ENCODE measurements at regions not wholly inside any gene's neighbourhood (a gene's known extent, or its start where the extent isn't known, plus 50 kb on each side); places are given as distances from the start of the nearest gene placed in this dataset.
"Not testable (repeated sequence)": the region's sequence is repeated elsewhere in the genome, so short reads cannot be mapped to it uniquely, and the experiment has no call there.

DNA sequence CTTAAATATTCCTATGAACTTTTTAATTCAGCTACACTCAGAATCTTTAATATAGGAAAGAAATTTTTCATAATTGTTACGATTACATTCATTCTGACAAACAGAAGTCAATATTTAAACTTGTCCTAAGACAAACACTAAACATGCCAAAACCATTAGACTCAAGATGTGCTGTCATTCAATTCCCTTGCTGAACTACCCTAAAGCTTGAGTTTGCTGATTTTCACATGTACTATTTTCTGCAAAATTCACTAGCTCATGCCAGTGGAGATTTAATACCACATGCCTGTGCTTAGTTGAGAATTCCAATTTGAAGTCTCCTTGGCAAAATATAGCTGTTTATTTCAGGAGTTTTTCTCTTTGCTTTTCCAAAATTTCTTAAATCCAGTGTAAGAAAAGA, 448.0 kb downstream of the COL12A1 start:
- no peak for DNase-seq

DNA sequence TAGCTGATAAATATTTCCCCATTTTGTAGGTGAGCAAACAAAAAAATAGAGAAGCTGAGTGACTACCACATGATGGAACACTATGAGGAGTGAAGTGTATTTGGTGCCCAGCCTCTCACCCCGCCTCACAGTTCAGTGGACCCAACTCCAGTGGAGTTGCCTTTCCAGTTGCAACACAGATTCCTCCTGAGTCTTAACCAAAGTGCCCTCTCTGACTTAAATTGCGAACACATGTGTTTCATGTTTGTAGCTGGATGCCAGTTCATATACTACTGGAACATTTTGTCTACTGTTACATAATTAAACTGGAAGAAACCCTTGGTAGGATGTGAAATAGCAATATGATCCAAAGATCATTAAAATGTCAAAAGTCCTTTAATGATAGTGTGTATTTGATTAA, 448.9 kb downstream of the COL12A1 start:
- no peak for DNase-seq

DNA sequence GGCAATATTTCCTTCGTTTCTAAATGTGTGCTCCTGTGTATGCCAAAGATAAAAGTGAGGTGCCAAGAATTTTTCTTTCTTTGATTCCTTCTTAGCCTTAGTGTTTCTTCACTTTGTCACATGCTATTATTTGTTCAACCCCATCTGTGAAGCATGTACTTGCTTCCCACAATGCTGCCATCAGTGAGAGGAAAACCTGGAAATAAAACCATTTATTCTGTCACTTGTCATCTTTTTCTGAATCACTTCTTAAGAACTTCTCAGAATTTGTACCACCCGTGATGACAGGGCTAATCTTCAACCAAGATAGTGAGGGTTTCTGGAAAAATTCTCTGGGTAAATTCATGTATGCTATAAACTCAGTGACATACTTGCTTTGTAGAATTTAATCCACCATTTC, 450.1 kb downstream of the COL12A1 start:
- DNase-seq: no peak

DNA sequence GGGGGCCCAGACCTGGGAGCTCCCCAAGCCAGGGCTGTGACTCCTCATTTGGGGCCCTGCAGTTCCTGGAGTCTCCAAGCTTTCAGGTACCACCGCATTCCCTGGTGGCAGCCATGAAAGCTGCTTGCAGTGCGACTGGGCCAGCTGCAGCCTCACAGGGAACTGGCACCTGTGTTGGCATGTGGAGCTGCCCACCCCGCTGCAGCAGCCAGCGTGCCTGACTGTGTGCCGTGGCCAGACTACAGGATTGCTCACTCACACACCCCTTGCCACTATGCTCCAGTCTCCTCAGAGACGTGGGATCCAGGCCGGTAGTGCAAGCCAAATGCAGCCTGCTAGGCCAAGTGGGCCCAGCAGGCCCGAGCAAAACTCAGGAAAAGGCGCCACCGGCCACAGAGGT, 450.7 kb downstream of the COL12A1 start:
- no peak for DNase-seq

DNA sequence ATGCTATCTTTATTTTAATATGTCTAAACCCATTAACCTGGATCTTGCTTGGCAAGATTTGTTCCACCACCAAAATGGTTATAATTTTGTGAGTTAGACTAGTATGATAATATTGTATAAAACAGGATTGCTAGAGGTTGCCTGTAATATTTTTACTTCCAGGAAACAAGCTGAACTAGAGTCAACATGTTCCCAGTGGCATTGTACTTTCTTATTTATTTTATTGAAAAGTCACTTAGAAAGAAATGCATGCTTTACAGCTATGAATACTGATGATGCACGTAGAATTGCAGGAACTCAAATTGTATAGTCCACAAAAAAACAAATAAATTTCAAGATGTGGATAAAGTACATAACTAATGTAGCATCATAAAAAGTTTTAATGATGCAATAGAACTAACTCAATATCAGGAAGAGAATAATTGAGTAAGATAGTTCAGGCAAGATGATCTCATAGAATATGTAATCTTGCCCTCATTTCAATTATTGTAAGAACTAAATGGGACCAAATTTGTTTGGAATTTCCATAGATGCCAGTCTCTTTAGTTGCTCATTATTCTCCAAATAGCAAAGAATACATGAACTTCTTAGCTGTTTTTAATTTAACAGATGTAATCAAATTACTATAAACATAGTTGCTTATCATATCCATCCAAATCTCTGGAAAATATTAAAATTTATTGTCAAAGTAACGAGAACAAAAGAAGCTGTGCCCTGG, 451.8 kb downstream of the COL12A1 start:
- DNase-seq: no peak

DNA sequence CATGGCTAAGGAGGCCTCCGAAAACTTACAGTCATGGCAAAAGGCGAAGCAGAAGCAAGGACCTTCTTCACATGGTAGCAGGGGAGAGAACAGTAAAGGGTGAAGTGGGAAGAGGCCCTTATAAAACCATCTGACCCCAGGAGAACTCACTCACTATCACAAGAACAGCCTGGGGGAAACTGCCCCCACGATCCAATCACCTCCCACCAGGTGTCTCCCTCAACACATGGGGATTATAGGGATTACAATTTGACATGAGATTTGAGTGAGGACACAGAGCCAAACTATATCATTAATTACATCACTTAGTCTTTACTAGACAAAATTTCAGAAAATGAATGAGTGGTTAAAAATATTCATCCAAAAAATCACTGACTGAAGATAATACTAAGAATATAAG, 453.6 kb downstream of the COL12A1 start:
- DNase-seq: no peak

DNA sequence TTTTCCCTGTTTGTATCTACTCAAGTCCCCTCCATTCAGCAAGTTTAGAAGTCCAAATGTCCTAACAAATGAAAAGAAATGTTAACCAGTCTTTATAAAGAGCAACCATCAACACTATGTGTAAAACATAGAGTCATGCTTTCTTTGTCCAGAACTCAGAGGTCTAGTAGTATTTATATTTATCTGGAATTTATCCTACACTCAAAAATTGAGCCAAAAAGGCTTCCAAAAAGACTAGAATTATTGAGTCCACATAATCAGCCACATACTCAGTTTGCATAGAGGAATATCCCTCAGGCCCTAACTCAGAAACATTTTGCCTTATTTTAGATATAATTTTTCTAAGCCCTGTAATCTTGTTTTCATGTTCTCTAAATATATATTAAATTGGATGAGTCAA, 455.0 kb downstream of the COL12A1 start:
- no peak for DNase-seq

DNA sequence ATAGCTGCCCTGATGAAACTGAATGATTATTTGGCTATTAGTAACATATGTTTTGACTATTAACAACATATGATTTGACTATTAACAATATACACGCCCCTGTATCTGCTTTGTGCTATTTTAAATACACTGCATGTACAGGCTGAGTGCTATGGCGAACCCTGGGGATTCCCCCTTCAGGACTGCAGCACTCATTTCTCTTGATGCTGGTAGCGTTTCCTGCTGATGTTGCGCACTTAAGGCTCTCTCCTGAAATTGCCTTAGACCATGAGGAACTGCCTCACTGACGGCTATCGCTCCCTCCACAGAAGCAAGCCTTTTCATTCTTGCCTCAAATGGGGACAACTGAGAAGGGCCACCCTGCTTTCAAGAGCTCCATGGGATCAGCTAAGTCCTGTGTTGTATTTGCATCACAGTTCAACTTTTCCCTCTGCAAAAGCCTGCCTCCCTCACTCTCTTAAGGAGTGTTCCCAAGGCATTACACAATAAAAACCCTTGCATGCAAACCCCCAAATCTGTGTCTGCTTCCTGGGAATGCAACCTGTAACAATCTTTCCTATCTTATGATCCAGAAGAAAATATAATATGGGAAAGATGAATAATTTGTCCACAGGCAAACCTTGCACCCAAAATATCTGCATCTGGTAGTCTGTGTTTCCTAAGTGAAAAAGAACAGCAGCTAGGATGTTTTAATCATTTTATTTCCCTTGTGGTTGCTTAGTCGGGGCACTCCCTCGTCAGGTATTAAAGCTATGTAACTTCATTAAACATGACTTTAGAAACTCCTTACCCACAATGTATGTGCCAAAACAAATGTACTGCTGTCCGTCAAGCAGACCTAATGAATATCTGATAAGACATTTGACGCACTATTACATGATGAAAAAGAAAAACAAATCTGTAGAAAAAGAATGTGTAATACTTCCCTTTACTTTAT, 456.4 kb downstream of the COL12A1 start:
- no peak for DNase-seq

DNA sequence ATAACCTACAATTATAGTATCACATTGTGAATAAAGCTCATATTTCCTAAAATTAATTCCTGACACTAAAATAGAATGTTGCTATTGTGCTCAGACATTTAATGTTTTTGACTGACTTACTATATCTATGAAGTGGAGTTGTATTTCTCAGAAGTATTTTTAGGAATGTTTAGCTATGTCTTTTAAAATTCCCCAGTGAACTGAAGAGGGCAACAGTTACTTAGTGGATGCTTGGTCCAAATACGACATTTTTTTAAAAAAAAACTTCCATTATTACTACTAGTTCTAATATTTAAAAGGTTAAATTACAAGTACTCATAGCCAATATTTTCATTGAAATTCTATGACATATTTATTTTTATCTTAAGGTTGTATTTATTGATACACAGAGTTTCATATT, 460.2 kb downstream of the COL12A1 start:
- no peak for DNase-seq

DNA sequence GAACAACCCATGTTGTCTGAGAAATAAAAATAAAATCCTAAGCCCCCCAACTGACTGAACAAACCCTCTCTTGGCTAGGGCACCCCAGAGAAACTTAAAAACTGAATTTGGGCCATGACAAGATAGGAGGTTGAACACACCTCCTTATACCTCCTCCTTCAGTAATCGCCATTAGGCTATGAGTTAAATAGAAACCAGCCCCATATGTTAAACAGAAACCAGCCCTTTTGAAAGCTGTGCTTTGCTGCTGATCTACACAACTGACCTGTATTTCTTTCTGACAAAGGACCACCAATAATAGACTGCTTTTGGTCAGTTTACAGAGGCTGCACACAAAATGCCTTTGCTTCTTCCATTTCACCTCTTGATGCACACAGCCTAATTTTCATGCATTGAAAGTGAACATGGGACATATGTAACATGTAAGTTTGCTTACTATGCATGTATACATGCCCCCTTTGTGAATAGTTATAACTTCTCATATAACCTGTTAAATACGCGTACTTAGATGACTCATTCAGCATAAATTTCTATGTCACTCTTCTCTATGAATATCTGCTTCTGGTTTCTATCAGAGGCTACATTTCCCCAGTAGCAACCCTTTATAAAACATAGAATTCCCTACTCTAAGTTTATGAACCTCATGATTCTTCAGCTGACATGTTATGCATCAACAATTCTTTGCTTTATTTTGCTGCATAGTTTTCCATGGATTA, 462.9 kb downstream of the COL12A1 start:
- no peak for DNase-seq

DNA sequence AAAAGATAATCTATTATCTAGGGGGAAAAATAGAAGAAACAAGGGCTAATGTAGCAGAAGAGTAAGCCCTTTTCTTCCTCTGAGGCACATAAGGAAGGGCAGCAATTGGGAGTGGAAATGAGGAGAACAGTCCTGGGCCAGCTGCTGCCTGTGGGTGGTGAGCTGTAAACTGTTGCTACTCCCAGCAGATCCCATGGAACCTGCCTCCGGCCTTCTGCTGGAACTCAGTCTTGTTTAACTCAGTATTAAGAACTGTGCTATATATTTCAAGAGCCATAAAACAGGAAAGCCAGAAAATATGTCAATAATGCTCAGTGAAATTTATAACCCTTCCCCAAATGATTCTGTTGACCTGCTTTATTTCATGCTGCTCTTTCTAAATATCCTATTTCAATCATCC, 464.2 kb downstream of the COL12A1 start:
- DNase-seq: no peak

DNA sequence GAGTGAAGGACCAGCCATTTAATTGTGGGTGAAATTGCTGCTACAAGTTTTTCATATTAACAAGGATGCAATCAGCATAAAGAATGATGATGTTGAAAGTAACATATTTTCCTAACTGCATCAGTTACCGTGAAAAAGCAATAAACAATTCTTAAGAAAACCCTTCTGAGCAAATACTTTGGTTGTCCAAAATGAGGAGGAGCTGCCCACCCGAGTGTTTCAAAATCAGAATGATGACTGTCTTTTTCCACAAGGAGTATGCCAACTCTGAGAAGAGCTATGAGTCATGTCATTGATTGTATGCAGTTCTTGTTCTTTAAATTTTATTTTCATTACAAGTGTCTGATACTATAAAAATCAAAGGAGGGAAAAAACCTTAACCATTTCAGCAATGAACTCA, 470.5 kb downstream of the COL12A1 start:
- DNase-seq: no peak

DNA sequence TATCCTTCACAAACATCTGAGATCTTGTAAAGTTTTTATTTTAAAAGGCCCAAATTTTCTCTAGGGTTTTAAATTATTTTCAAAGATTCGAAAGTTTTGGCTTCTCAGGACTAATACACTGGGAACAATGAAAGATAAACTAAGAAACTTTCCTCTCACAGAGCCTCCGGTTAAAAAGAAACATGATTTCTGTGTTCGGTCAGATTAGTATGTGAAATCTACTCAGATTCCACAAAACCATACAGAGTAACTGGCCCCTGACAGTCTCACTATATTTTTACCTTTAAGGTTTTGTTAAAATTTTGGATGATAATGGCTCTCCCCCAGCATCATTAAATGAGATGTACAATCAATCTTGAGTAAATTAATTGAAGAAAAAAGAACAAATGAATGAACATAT, 471.0 kb downstream of the COL12A1 start:
- DNase-seq: no peak

DNA sequence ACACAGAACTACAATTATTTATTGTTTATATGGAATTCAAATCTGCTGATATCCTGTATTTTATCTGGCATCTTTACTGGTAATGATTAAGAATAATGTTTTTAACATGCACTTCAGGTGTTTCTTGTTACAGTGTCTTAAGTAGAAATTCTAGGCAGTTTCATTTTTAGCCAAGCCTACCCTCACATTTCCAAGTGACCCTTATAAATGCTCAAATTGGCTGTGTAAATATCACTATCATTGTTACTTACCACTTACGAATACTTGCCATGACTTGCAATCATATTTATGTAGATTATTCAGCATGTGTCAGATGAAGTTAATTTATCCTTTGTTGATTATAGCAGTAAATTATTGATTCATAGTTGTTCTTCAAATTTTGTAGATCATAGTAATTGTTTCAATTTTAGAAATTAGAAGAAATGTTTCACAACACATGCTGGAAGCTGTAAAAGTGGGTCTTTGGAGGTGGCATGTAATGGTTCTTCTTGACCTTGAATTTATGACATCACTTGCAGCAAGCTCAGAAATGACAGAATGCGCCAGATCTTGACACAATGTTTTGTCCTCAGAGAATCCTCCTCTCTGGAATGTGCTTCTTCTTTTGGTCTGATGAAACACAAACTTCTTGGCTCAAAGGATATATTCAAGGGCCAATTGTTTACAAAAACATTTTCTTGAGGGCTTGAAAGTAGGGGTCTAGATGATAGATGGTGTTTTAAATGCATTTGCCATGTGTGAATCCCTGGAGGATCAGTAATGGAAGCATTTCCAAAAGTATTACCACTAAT, 471.8 kb downstream of the COL12A1 start:
- no peak for DNase-seq

DNA sequence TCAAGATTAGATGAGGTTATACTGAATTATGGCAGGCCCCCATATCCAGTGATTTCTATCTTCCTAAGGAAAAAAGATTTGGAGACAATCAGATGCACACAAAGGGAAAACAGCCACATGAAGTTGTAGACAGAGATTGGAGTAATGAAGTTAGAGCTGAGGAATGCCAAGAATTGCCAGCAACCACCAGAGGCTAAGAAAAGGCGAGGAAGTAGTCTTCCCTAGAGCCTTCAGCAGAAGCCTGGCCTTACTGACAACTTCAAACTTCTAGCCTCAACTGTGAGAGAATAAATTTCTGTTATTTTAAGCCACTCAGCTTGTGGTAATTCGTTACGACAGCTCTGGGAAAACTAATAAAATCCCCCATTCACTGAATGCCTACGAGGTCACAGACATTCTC, 473.9 kb downstream of the COL12A1 start:
- DNase-seq: no peak

DNA sequence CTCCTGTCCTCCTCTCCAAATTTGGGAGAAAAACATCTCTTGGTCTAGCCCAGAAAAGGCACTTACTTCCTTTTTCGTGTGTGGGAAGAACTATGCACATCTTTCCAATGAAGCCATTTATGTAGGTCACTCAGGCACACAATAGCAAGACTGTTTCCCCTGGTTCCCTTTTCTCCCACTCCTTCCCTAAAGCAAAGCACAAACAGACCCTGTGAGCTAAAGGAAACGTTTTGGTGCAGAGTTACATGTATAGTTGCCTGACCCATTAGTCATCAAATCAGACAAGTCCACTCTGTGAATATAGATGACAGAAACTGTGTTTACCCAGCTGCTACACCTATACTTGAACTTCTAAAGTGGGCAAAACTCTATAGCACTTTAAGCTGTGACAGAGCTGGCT, 474.6 kb downstream of the COL12A1 start:
- DNase-seq: no peak

DNA sequence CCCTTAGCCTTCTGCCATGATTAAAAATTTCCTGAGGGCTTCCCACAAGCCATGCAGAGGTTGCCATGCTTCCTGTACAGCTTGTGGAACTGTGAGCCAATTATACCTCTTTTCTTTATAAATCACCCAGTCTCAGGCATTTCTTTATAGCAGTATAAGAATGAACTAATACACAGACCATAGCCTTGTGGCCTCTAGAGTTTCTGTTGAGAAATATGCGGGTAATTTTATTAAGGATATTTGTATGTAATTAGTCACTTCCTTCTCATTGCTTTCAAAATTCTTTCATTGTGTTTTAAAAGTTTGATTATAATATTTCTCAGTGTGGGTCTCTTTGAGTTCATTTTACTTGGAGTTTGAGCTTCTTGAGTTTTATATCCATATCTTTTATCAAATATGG, 484.9 kb downstream of the COL12A1 start:
- no peak for DNase-seq

DNA sequence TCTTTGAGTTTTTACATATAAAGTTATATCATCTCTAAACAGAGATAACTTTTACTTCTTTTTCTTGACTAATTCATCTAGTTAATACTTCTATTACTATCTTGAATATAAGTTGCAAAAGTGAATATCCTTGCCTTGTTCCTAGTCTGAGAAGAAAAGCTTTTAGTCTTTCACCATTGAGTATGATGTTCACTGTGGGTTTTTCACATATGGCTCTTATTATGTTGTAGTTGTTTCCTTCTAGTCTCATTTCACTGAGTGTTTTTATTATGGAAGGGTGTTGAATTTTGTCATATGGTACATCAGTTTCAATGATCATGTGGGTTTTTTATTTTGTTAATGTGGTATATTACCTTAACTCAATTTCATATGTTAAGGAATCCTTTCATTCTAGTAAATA, 488.3 kb downstream of the COL12A1 start:
- DNase-seq: no peak

DNA sequence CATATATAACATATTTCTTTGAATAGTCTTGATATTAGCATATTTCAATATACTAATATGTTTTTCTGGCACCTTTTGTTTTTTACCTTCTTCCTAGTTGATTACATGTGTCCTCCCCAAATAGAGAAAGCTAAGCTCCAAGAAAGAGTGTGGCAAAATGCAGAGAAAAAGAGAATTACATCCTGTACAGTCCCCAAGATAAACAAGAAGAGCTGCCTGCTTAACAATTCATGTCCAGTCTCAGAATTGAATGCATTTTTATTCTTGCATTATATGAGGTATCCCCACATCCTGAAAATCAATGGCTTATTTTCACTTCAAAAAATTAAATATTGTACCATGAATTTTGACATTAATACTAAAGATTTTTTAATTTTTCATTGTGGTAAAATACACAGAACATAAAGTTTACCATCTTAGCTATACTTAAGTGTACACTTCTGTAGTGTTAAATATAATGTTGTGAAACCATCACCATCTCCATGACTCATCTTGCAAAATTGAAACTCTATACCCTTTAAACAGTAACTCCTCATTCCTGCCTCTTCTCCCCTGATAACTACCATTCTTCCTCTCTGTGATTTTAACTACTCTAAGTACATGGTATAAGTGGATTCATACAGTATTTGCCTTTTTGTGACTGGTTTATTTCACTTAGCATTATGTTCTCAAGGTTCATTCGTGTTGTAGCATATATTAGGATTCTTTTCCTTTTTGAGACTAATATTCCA, 490.3 kb downstream of the COL12A1 start:
- no peak for DNase-seq

DNA sequence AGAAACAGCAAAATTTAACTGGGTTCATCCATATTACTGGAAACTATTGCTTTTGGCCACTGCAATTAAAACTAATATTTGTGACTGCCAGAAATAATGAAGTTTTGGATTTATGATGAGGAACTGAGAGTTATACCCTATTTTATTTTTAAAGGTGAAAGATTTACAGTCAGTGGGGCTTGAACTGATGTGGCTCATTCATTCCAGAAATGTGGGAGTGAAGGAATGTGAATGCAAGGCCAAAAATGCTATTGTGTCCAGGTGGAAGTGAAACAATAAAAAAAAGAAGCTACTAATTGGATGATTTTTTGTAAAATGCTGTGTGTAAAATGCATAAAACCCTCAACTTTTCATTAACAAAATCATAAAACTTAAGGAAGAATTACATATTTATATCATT, 491.9 kb downstream of the COL12A1 start:
- no peak for DNase-seq

DNA sequence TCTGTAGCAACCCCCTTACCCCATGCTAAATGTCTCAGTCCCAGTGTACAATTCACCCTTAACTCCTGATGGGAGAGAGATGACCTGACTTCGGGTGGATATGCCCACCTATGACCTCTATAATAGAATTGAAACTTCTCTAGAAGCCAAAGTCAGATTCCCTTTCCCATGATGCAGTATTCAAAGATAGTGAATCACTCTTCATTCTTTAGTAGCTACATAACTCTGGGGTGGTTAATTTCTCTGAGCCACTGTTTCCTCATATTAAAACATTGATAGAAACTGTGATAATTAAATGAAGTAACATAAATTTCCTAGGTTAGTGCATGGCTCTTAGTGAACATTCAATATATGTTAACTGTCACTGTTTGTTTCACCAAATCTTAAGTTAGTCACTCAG, 500.4 kb downstream of the COL12A1 start:
- no peak for DNase-seq

DNA sequence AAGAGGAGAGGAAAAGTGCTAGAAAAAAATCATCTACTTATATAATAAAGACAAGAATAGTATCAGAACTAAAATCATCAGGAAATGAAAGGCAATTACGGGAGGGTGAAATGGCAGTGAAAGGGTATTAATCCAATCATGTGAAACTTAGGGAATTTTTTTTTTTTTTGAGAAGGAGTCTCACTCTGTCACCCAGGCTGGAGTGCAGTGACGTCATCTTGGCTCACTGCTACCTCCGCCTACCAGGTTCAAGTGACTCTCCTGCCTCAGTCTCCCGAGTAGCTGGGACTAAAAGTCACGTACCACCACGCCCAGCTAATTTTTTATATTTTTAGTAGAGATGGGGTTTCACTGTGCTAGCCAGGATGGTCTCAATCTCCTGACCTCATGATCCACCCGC, 501.3 kb downstream of the COL12A1 start:
- not testable (repeated sequence) for DNase-seq

Measured in NCI-H2029 (cell line).